ENCODE measurements at regions not wholly inside any gene's neighbourhood (a gene's known extent, or its start where the extent isn't known, plus 50 kb on each side); places are given as distances from the start of the nearest gene placed in this dataset.

DNA sequence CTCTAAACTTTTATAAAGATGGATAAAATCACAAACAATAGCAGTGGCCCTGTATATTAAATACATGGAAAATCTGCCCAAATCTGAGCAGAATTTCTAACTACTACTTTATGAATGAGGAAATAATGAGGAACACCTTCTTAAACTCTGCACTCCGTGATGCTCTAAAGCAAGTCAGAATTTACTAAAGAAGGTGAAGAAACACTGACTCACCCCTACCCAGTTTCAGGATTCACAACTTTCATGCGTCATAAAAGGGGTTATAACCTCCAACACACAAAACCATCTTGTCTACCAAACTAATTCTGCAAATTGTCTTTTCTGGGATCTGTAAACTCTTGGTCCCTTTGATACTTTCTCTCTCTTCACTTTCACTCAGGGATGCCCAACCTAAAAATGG lies 561.1 kb upstream of the ACO1 start:
- Mint-ChIP-seq H3K27ac (no peak overlapping the region), H3K36me3 (no peaks in the 10 kb centered on the region), H3K9me3 (no peaks in the 10 kb centered on the region), H3K4me1 (no peaks in the 10 kb centered on the region), H3K27me3 (peaks cover 0 to 5% (median 5%) of the 10 kb centered on the region in 5 donors), H3K4me3 (no peak overlapping the region)
- ATAC-seq (no peak), DNase-seq (no peak)
- POLR2A ChIA-PET = no interaction called here

DNA sequence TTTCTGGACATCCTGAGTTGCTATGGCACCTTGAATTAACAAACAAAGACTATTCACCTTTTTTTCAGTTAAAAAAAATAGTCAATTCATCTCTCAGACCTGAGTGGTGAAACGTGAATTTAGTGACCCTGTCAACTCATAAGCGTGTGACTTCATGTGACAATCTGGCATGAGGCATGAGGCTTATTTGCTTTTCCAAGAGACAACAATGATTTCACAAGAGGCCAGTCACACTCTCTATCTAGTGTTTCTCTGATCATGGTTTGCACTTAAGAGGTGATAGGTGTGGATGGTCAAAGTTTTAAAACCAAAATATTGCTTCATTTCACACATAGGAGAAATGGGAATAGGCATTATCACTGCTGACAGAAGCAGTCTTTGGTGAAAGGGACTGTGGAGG lies 559.6 kb upstream of the ACO1 start:
- DNase-seq = no peak
- Mint-ChIP-seq H3K9me3 (no peaks in the 10 kb centered on the region), H3K27me3 (peaks cover 0 to 5% (median 3%) of the 10 kb centered on the region in 5 donors), H3K4me1 (no peaks in the 10 kb centered on the region), H3K27ac (no peak overlapping the region), H3K4me3 (no peak overlapping the region), H3K36me3 (no peaks in the 10 kb centered on the region)
- ATAC-seq = no peak
- POLR2A ChIA-PET = no interaction called here

DNA sequence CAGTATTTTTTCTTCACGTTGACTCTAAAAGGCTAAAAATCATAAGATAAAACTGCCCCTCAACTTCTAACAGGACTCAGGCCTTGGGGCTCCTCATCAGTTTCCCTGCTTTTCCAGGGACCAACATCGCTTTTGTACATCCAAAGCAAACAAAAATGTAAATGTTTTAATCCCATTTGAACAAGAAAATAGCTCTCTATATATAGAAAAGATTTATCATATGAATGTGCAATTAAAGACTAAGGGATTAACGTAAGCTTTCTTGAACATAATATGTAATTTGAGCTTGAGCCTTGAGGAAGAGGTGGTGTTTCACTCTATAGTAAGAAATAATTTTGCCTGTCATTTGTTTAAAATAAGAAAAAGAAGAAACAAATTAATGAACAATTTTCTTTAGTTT lies 547.2 kb upstream of the ACO1 start:
- no peaks in the 10 kb centered on the region for H3K27me3 Mint-ChIP-seq
- peaks cover 0 to 2% (median 0%) of the 10 kb centered on the region in 9 donors for H3K9me3 Mint-ChIP-seq
- POLR2A ChIA-PET = no interaction called here
- H3K4me1 Mint-ChIP-seq = no peaks in the 10 kb centered on the region
- H3K27ac Mint-ChIP-seq = no peak overlapping the region
- DNase-seq = no peak
- ATAC-seq = no peak
- no peak overlapping the region for H3K4me3 Mint-ChIP-seq
- no peaks in the 10 kb centered on the region for H3K36me3 Mint-ChIP-seq

DNA sequence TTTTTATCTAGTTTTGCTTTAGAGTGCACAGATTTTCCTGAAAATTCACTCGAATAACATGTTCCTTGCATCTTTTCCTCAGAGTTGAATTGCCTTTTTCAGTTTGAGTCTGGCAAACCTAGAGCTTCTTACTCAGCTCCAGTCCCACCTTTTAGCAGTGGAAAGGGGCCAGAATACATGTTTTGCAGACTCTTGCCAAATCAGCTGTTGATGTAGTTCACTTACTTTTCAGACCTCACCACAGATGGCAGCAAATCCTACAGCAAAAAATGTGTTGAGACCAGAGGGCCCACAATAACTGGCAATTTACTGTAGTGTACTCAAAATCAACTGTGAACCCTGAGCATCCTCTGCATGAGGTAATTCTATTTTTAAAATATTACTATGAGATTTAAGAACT lies 545.2 kb upstream of the ACO1 start:
- Mint-ChIP-seq H3K27me3 (no peaks in the 10 kb centered on the region), H3K4me3 (no peak overlapping the region), H3K9me3 (peaks cover 0 to 2% (median 0%) of the 10 kb centered on the region in 9 donors), H3K36me3 (no peaks in the 10 kb centered on the region), H3K27ac (no peak overlapping the region), H3K4me1 (no peaks in the 10 kb centered on the region)
- POLR2A ChIA-PET = no interaction called here
- no peak for DNase-seq
- ATAC-seq = no peak

DNA sequence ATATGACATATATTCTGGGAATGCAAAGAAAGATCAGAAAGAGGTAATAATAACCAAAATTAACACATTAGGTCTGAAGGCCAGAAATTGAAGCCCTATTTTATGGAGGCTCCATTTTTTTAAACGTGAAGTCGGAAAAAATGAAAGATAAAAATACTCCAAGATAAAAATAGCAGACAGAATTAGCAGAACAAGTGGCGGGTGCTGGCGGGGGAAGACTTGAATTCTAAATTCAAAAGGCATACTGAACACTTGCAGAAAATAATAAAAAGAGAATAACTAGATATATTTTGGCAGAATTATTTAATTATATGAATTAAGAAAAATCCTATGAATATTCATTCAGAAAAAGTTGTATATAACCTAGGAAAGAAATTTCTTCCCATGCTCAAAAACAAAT lies 543.7 kb upstream of the ACO1 start:
- ATAC-seq (no peak), DNase-seq (no peak)
- Mint-ChIP-seq H3K27me3 (no peaks in the 10 kb centered on the region), H3K4me1 (no peaks in the 10 kb centered on the region), H3K9me3 (peaks cover 0 to 2% (median 0%) of the 10 kb centered on the region in 9 donors), H3K4me3 (no peak overlapping the region), H3K36me3 (no peaks in the 10 kb centered on the region), H3K27ac (no peak overlapping the region)
- POLR2A ChIA-PET = no interaction called here

DNA sequence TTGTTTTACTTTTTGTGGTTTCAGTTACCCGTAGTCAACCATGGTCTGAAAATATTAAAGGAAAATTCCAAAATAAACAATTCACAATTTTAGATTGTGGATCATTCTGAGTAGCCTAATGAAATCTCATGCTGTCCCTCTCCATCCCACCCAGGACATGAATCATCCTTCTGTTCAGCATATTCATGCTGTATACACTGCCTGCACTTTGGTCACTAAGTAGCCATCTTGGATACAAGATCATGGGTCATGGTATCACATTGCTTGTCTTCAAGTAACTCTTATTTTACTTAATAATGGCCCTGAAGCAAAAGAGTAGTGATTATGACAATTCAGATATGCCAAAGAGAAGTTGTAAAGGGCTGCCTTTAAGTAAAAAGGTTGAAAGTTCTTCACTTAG lies 536.5 kb upstream of the ACO1 start:
- Mint-ChIP-seq H3K27ac (no peak overlapping the region), H3K4me3 (no peak overlapping the region), H3K27me3 (no peaks in the 10 kb centered on the region), H3K36me3 (no peaks in the 10 kb centered on the region), H3K9me3 (no peaks in the 10 kb centered on the region), H3K4me1 (peaks cover 0 to 2% (median 0%) of the 10 kb centered on the region in 4 donors)
- POLR2A ChIA-PET = no interaction called here
- DNase-seq (no peak), ATAC-seq (no peak)

DNA sequence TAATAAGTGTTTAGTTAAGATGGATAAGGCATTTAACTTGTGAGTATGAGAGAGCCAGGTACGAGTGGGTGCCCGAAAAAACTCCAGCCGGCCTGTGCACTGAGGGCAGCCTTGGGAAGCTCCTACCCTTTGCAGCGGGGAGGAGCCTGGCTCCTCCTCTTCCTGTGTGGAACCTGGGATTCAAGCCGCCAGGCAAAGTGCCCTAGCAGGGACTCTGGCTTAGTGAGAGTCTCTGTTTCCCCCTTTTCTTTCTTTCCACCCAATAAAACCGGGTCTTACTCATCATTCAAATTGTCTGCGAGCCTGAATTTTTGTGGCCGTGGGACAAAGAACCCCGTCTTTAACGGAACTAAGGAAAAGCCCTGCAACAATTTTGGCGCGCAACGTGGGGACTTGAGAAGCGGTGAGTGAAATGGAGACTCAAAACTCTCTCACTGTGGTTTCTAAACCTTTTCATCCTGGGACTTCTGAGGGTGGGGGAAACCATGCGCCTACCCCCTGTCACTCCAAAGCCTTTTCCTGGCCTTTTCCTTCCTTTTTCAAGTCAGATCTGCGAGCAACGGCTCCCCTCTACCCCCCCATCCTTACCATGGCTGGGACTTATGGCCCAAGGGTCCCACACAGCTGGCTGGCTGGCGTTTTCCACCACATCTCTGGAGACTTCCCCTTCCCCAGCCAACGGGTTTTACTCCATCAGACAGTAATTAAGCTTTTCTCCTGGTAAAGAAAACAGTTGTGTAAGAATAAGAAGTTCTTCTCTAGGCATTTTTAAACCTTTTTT lies 535.7 kb upstream of the ACO1 start:
- Mint-ChIP-seq H3K4me1 (peaks cover 0 to 2% (median 0%) of the 10 kb centered on the region in 4 donors), H3K27me3 (no peaks in the 10 kb centered on the region), H3K36me3 (no peaks in the 10 kb centered on the region), H3K9me3 (peaks cover 0 to 3% (median 0%) of the 10 kb centered on the region in 9 donors), H3K27ac (no peak overlapping the region), H3K4me3 (no peak overlapping the region)
- POLR2A ChIA-PET = no interaction called here
- DNase-seq (no peak), ATAC-seq (no peak)

DNA sequence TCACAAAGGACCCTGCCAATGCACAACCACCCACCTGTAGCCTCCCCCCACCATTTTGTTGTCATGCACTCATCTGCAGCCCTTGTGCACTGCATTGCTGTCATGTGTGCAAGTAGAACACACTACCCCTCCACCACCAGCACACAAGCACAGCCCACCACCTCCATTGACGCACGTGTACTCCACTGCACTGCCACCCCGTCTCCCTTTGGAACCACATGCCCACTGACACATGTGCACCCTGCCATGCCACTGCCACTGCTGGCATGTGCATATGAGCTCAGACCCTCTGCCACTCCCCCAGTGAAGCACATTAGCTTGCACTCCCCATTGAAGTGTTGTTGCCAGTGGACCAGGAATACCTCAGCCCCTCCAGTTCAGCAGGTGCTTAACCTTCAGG lies 530.3 kb upstream of the ACO1 start:
- DNase-seq (no peak), ATAC-seq (no peak)
- H3K36me3 Mint-ChIP-seq = no peaks in the 10 kb centered on the region
- H3K4me3 Mint-ChIP-seq = no peak overlapping the region
- peak overlapping the region in 1 of 10 donors; percentile 46 for H3K27ac Mint-ChIP-seq
- H3K9me3 Mint-ChIP-seq = peaks cover 0 to 30% (median 3%) of the 10 kb centered on the region in 9 donors
- no peaks in the 10 kb centered on the region for H3K4me1 Mint-ChIP-seq
- peaks cover 0 to 9% (median 2%) of the 10 kb centered on the region in 5 donors for H3K27me3 Mint-ChIP-seq
- POLR2A ChIA-PET = no interaction called here

DNA sequence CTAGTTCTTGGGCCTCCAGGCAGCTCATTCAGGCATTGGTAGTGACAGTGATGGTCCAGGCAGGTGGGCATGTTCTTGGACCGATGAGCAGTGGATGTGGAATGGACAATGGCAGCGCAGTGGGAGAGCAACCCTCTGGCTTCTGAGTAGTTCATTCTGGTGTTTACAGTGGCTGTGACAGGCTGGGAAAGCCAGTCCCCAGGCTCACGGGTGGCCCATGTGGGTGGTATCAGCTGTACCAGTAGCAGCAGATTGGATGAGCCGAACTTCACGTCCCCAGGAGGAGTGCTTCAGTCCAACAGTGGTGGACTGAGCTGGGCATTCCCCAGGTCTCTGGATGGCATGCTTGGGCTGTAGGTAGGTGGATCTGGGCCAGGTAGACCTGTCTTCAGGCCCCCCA lies 515.6 kb upstream of the ACO1 start:
- DNase-seq = no peak
- H3K36me3 Mint-ChIP-seq = peaks cover 0 to 5% (median 0%) of the 10 kb centered on the region in 3 donors
- H3K4me3 Mint-ChIP-seq = no peak overlapping the region
- H3K27me3 Mint-ChIP-seq = peaks cover 0 to 4% (median 0%) of the 10 kb centered on the region in 5 donors
- H3K9me3 Mint-ChIP-seq = peaks cover 0 to 20% (median 5%) of the 10 kb centered on the region in 9 donors
- H3K27ac Mint-ChIP-seq = no peak overlapping the region
- H3K4me1 Mint-ChIP-seq = no peaks in the 10 kb centered on the region
- POLR2A ChIA-PET = no interaction called here
- no peak for ATAC-seq

DNA sequence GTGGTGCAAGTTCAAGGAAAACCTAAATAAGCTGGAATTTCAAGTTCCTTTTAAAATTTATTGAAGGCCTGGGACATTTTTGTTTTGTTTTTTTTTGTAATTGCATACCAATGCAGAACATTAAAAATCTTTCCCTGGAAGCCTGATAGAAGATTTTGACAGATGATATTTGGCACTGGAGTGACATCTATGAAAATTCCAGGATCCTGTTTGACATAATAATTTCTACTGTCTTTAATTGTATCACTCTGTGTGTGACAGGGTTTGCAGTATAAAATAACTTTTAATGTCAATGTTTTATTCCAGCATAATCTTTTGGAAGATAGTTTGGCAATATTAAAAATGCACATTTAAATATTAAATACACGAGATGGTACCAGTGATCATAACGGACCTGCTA lies 514.2 kb upstream of the ACO1 start:
- no peak for DNase-seq
- H3K4me1 Mint-ChIP-seq = no peaks in the 10 kb centered on the region
- peaks cover 0 to 5% (median 0%) of the 10 kb centered on the region in 3 donors for H3K36me3 Mint-ChIP-seq
- no peak overlapping the region for H3K4me3 Mint-ChIP-seq
- ATAC-seq = no peak
- H3K9me3 Mint-ChIP-seq = peaks cover 0 to 20% (median 5%) of the 10 kb centered on the region in 9 donors
- peaks cover 0 to 4% (median 0%) of the 10 kb centered on the region in 5 donors for H3K27me3 Mint-ChIP-seq
- POLR2A ChIA-PET = no interaction called here
- no peak overlapping the region for H3K27ac Mint-ChIP-seq

DNA sequence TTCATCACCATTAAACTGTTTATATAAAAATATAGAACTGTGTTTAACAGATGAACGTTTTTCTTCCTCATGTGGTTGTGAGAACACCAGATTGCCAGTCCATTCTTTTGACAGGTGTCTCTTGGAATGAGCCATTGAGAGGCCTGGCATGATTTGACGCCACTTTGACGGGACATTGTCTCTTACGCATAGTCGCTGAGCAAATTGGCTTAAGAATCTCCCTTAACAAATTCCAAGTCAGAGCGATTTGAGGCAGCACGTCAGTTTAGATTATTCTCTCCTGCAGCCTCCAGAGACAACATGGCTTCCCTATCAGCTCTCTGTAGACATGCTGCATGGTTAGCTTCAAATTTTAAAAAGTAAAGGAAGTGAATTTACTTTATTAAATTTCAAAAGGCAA lies 510.7 kb upstream of the ACO1 start:
- peaks cover 0 to 4% (median 0%) of the 10 kb centered on the region in 5 donors for H3K27me3 Mint-ChIP-seq
- peaks cover 0 to 6% (median 2%) of the 10 kb centered on the region in 9 donors for H3K9me3 Mint-ChIP-seq
- H3K27ac Mint-ChIP-seq = no peak overlapping the region
- DNase-seq (no peak), ATAC-seq (no peak)
- H3K4me3 Mint-ChIP-seq = no peak overlapping the region
- peaks cover 0 to 3% (median 0%) of the 10 kb centered on the region in 3 donors for H3K36me3 Mint-ChIP-seq
- POLR2A ChIA-PET = no interaction called here
- no peaks in the 10 kb centered on the region for H3K4me1 Mint-ChIP-seq

DNA sequence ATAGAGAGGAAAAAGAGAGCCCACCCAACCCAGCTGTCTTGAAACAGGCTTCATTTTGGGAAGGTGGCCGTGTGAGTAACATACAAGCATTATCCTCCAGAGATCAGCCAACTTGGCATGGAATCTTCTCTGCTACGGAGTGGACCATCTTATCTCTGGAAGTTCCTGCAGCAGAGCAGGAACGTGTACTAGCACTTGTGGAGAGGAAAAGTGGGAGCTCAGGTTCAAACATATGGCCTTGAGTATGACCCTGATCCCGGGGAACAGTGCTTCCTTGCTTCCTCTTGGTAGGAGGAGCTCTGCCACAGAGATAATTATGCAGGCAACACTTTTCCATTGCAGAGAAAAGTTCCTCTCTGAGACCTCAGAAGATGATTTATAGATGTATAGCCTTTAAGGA lies 490.4 kb upstream of the ACO1 start:
- Mint-ChIP-seq H3K27me3 (peaks cover 0 to 8% (median 2%) of the 10 kb centered on the region in 5 donors), H3K4me1 (no peaks in the 10 kb centered on the region), H3K9me3 (peaks cover 0 to 5% (median 0%) of the 10 kb centered on the region in 9 donors), H3K4me3 (no peak overlapping the region), H3K27ac (no peak overlapping the region), H3K36me3 (no peaks in the 10 kb centered on the region)
- ATAC-seq (no peak), DNase-seq (no peak)
- POLR2A ChIA-PET = no interaction called here

DNA sequence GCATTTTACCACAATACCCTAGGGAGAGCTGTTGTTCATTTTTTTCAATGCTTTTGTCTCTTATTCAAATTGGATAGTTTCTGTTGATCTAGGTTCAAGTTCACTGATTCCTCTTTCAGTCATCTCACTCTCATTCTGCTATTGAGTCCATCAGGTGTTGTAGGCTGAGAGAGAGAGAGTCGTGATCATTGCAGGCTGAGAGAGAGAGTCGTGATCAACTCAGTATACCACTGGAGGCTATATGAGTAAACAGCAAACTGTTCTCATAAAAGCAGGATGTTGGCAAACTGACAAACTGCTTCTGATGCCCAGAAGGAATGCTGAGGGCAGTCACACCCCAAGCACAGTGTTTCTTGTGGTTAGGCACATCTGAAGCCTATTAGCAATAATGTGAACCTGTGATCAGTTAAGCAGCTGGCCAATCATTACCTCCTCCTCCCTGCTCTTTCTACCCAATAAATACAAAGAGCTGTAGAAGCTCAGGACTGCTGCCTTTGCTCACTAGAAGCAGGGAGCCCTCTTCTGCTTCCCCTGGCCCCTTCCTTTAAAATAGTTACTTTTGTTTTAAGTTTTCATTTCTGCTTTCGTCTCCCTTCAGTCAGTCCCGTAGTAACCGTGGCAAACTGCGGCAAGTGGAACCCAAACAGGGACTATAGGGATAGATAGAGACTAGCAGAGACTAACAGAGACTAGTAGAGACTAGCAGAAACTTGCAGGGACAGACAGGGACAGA lies 476.1 kb upstream of the ACO1 start:
- no peaks in the 10 kb centered on the region for H3K9me3 Mint-ChIP-seq
- peak overlapping the region in 8 of 10 donors; percentile 12 to 60 (median 45) for H3K4me3 Mint-ChIP-seq
- peak overlapping the region in 3 of 10 donors; percentile 6 to 38 (median 18) for H3K27ac Mint-ChIP-seq
- peaks cover 0 to 7% (median 1%) of the 10 kb centered on the region in 5 donors for H3K27me3 Mint-ChIP-seq
- H3K36me3 Mint-ChIP-seq = no peaks in the 10 kb centered on the region
- peaks cover 0 to 7% (median 3%) of the 10 kb centered on the region in 4 donors for H3K4me1 Mint-ChIP-seq
- ATAC-seq (no peak), DNase-seq (no peak)
- POLR2A ChIA-PET = no interaction called here

Data from naive thymus-derived CD8-positive, alpha-beta T cell (primary cell).